Caki2 (cell line): ENCODE measurements at regions not wholly inside any gene's neighbourhood (a gene's known extent, or its start where the extent isn't known, plus 50 kb on each side); places are given as distances from the start of the nearest gene placed in this dataset.
"Not testable (repeated sequence)": the region's sequence is repeated elsewhere in the genome, so short reads cannot be mapped to it uniquely, and the experiment has no call there.

Experiments
- DNase-seq: peaks from one replicate; pipeline ENCODE4 v3.0.0-alpha.2; 2015; ENCODE audit warnings: low read depth
- in situ Hi-C: cut with HindIII; loops from 2 replicates; pipeline ENCODE4 v1.10.0; 2016; ENCODE audit warnings: low sequenced_read_pairs, low pct_unique_long_range_greater_than_20kb, mixed read lengths

DNA sequence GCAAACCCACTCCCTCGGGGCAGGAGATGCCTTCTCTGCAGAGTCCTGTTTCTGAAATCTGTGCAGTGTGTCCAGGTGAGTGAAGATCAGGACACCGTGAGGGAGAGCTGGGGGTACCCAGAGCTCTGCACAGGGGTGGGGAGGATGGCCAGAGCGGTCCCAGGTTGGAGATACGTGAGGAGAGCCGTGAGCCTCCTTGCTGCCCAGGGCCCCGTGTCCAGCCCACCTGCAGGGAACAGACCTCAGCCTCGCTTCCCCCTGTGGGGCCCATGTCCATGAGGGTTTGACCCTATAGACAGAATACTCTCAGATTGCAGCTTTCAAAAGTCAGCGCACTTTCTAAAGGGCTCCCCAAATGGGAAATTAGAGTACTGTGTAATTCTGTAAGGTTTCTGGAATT, 66.5 kb upstream of the EN2 start:
- DNase-seq, result no peak
- in situ Hi-C loops, result no loop called here

DNA sequence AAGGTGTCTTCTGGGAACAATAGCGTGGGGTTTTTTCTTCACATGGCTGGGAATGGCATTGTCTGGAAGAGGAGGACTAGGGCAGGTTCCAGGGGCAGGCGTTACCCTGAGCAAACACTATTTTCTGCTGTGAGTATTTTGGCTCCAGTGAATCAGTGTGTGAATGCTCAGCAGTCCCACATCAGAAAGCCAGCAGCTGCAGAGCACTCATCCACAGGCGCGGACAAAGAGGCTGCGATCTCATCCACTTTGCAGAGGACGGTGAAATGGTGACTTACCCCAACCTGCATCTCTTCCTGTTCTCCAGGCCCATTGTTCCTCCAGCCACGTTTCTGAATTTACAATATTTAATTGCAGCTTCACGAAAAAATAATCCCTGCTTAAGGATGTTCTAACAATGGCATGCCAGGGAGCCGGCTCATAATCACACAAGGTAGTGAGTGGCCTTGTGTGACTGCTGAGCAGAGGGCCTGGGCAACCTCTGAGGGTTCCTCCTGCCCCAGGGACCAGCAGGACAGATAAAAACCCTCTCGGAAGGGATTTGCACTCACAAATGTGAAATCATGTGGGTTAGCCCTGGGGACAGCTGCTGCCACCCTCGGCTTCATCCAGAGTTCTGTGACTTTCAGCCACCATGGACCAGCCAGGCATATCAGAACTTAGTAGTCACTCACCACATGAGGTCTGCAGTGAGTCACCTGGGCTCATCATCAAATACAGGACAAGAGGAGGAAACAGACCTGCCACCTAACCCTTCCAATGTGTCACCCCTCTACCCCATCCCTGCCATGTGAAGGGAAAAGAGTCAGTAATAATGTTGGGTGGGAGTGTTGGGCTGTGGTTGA, 65.0 kb upstream of the EN2 start:
- in situ Hi-C loops, result no loop called here

DNA sequence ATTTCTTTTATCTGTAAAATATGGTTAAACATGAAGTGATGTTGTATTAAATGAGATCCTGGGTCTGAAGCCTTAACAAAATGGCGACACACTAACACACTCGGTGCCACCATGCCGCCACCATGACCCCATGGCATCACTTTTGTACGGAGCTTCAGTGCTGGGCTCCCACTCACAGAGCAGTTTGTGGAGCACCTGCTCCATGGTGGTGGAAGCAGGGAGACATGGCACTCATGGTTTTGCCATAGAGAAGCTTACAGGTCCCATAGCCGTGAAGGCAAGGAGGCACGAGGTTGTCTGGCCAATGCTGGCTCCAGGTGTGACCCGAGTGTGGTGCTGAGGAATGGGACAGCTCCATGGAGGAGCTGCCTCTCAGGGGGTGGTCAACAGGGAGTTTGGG, 63.5 kb upstream of the EN2 start:
- no peak for DNase-seq
- in situ Hi-C loops, result no loop called here

More for the DNA sequence above, 65.0 kb upstream of the EN2 start:
- peak; percentile 52 for DNase-seq

DNA sequence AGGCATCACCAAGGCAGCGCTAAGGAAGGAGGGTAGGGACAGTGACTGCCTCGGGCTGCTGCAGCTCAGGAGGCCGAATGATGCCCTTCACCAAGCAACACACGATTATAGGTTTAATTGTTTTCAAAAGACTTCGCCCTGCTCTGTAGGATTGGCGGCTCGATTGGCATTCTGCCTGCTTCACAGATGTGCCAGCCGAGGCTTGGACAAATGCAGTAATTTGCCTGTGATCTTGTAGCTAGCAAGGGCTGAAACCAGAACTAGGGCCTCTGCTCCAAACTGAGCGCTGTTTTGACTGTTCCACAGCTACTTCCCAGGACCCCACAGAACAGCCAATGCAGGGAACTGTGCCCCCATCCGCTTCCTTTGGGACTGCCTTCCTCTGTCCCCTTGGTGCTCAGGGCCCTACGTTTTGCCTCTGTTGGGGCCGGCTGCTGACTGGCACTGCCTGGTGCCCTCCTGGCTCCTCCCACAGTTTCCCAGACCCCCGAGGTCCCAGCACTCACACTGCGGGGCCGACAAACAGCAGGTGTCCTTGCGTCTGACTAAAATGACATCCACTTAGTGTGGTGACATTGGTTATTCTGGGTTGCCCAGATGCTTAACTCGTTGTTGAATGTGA, 62.6 kb upstream of the EN2 start:
- in situ Hi-C loops, result no loop called here
- DNase-seq, result no peak

DNA sequence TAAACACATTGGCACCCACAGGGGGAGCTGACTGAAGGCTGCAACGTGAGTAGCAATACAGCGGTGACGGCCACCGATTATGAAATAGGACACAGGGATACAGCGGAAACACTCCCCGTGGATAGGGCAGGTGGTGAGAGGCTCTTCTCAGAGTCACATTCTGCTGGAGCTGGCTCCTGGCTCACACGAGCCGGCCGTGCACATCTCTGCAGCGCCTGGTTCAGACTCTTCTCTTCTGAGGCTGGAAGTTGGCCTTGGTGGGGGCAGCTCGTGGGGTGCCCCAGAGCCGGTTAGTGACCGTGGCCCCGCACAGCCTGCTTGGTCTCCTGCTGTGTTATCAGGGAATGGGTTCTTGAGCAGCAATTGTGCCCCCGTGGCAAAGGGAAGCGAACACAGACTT, 61.3 kb upstream of the EN2 start:
- DNase-seq, result no peak
- in situ Hi-C loops, result no loop called here

DNA sequence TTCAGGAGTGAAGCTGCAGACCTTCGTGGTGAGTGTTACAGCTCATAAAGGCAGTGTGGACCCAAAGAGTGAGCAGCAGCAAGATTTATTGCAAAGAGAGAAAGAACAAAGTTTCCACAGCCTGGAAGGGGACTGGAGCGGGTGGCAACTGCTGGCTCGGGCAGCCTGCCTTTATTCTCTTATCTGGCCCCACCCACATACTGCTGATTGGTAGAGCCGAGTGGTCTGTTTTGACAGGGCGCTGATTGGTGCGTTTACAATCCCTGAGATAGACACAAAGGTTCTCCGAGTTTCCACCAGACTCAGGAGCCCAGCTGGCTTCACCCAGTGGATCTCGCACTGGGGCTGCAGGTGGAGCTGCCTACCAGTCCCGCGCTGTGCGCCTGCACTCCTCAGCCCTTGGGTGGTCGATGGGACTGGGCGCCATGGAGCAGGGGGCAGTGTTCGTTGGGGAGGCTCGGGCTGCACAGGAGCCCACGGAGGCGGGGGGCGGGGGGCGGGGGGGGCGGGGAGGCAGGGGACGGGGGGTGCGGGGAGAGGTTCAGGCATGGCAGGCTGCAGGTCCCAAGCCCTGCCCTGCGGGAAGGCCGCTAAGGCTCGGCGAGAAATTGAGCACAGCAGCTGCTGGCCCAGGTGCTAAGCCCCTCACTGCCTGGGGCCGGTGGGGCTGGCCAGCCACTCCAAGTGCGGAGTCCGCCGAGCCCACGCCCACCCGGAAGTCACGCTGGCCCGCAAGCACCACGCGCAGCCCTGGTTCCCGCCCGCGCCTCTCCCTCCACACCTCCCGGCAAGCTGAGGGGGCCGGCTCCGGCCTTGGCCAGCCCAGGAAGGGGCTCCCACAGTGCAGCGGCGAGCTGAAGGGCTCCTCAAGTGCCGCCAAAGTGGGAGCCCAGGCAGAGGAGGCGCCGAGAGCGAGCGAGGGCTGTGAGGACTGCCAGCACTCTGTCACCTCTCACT, 59.9 kb upstream of the EN2 start:
- in situ Hi-C loops, DNase-seq: not testable (repeated sequence)

DNA sequence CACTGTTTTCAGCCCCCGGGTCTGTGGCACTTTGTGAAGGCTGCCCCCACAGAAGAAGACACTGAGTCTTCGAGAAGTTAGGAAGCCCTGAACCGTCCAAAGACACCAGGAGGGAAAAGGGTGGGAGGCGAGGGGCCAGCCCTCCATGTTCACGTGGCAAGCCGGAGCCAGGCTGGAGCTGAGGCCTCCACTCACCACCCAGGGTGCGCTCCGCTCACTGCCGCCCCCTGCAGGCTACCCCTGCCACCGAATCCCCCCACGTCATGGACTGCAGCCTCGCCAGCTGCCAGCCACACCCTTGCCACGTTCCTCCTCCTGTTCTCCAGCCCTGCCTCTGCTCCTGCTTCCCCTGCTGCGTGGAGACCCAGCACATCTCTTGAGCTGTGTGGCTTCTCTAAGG, 59.0 kb upstream of the EN2 start:
- DNase-seq, result no peak
- in situ Hi-C loops, result no loop called here

DNA sequence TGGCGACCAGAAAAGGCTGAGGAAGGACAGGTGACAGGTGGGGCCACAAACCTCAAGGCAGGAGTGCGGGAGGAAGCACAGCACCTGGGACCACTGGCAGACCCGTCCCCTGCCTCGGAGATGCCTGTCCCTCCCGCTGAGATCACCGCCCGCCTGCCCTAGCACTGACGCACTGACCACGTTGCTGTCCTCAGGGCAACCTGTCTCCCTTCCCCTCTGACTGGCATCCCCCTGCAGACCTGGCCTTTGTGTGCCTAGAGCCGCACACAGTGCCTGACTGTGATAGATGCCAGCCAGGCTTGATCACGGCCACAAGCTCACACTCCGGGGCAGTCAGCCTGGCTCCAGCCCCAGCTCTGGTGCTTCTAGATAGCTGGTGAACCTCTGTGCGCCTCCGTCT, 58.4 kb upstream of the EN2 start:
- in situ Hi-C loops, result no loop called here
- DNase-seq, result no peak

DNA sequence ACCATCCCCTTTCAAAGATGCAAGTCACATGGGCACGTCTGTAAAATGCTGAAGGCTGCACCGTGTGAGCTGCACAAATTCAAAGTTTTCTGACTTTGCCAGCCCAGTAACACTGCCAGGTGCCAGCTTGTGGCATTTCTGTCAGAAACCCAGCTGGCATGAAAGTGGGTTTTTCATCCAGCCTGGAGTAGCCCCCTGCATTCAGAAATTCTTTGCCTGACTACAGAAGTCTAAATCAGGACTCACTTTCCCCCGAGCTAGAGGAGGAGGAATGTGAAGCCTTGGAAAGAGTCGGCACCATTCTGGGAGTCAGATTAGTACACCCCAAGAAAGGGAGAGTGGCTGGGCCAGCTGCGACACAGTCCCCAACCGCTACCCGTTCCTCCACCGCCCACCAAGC, 56.7 kb upstream of the EN2 start:
- in situ Hi-C loops, result no loop called here
- DNase-seq, result no peak

DNA sequence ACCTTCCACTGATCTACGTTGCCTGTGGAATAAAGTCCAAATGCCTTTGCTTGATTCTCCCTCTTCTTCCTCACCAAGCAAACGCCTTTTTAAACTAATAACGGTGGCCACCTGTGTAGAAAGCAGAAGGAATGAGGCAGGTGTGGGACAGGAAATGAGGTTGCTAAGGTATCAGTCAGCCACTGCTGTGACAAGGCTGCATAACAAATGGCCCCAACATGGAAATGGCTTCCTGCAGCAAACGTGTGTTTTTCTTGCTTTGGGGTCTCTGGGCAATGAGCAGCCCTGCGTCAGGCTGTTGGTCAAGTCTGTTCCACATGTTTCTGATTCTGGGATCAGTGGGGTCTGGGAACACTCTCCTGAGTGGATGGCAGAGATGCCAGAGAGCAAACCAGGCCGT, 56.0 kb upstream of the EN2 start:
- in situ Hi-C loops, result no loop called here
- no peak for DNase-seq

DNA sequence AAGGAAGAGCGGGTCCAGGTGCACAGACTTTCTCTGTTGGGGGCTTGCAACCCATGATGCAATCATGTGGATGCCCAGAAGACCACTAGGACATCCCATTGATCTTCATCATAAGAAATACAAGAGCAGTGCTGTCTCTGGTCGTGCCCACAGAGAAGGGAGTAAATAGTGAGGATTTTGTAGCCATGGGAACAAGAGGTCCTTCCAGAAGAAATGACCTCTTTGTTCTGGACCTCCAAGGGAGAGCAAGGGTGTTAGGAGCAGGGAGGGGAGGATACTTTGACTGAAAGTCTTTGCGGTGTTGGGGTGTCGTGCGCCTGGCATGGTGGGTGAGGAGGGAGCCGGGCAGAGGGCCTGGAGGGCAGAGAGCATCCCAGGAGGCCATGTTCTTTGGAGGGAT, 55.0 kb upstream of the EN2 start:
- in situ Hi-C loops, result no loop called here
- no peak for DNase-seq

DNA sequence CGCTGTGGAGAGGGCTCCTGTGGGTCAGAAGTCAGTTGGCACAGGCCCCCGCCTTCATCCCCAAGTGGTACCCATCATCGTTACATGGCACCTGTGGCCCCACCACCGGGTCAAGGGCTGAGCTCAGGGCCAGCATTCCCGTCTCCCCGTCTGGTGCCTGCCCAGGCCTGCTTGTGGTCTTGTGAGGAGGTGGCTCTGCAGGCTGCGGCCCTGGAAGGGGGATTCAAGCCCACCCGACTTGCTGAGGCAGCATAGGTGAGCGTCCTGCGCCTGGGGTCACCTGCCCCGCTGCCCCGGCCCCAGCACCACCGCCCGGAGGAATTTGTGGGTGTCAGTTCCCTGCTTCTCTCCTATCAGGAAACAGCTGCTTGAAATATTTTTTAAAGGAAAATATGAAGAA, 53.0 kb upstream of the EN2 start:
- in situ Hi-C loops, result no loop called here
- DNase-seq, result no peak

DNA sequence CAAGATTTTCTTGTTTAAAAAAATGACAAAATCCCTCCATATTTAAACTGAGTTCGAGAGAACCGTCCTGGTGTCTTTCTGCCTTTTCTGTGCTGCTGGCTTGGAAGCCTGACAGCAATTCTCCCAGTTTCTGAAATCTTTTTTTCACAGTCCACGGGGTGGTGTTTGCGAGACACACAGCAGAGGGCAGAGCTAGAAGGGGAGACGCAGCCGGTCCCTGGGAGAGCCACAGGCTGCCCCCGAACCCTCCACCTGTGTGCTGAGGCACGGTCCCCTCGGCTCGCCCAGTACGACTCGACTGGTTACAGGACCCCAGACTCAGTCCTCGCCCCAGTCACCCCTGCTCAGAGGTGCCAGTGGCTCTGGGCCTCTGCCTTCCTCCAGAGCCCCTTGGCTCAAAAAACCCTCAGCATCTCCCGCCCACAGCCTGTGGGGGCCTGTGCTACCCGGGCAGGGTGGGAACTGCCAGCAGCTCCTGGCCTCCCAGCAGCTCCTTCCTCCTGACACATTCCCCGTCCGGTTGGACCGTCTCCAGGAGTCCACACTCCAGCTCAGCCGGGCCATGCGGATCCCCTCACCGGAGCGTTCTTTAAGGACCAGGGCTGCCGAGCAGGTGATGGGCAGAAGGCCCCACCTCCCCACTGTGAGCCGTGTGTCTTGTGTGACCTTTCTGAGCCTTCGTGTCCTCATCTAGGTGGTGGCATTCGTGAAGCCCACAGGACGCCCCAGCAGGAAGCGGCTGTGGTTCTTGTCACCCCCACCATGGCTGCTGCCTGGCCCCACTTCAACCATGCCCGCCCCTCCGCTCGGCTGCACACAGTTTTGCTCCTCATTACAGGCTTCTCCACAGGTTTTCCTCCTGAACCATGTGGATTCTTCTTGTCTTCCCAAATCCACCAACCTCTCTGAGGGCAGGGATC, 52.3 kb upstream of the EN2 start:
- no peak for DNase-seq
- in situ Hi-C loops, result no loop called here

DNA sequence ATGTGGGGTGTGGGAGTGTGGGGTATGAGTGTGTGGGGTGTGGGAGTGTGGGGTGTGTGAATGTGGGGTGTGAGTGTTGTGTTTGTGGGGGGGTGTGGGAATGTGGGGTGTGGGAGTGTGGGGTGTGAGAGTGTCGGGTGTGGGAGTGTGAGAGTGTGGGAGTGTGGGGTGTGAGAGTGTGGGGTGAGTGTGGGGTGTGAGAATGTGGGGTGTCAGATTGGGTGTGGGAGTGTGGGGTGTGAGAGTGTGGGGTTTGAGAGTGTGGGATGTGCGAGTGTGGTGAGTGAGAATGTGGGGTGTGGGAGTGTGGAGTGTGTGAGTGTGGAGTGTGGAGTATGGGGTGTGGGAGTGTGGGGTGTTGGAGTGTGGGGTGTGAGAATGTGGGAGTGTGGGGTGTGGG, 50.1 kb upstream of the EN2 start:
- no peak for DNase-seq
- in situ Hi-C loops, result no loop called here
